ENCODE measurements at regions not wholly inside any gene's neighbourhood (a gene's known extent, or its start where the extent isn't known, plus 50 kb on each side); places are given as distances from the start of the nearest gene placed in this dataset.
A peak's percentile ranks its signal among the peaks of the same experiment; 100 is the strongest.

- DNase-seq (ENCODE audit: low spot score): no peak
- no peak for TF ChIP-seq CTCF (IDR thresholded peaks at IDR 0.05)
- no peak overlapping the region for H3K27ac ChIP-seq
- H3K4me3 ChIP-seq: no peak overlapping the region
Measured at GRCh38 chr4:124173912-124174311, 538.6 kb downstream of the ANKRD50 start.

GRCh38 chr4:124177647-124178425, 534.7 kb downstream of the ANKRD50 start:
- Histone ChIP-seq H3K4me3 (no peak overlapping the region), H3K27ac (peak overlapping the region in 1 of 2 donors; percentile 74)
- TF ChIP-seq CTCF (IDR thresholded peaks at IDR 0.05): no peak
- no peak for DNase-seq (ENCODE audit: low spot score)

- H3K4me3 ChIP-seq: peak overlapping the region; percentile 6
- H3K27ac ChIP-seq: peak overlapping the region in 1 of 2 donors; percentile 74
- peak; percentile 68 for DNase-seq (ENCODE audit: low spot score)
- no peak for TF ChIP-seq CTCF (IDR thresholded peaks at IDR 0.05)
Measured at GRCh38 chr4:124178449-124179021, 534.0 kb downstream of the ANKRD50 start.

GRCh38 chr4:124179506-124180186, 532.9 kb downstream of the ANKRD50 start:
- Histone ChIP-seq H3K4me3 (no peak overlapping the region), H3K27ac (peak overlapping the region in 1 of 2 donors; percentile 74)
- no peak for DNase-seq (ENCODE audit: low spot score)
- no peak for TF ChIP-seq CTCF (IDR thresholded peaks at IDR 0.05)

GRCh38 chr4:124181039-124181438, 531.5 kb downstream of the ANKRD50 start:
- Histone ChIP-seq H3K27ac (no peak overlapping the region), H3K4me3 (no peak overlapping the region)
- TF ChIP-seq CTCF (IDR thresholded peaks at IDR 0.05): no peak
- DNase-seq (ENCODE audit: low spot score): no peak

- no peak overlapping the region for H3K27ac ChIP-seq
- no peak for DNase-seq (ENCODE audit: low spot score)
- no peak overlapping the region for H3K4me3 ChIP-seq
- TF ChIP-seq CTCF (IDR thresholded peaks at IDR 0.05): no peak
Measured at GRCh38 chr4:124183231-124183630, 529.3 kb downstream of the ANKRD50 start.

All from coronary artery (tissue), 2 donors.